ENCODE measurements at regions not wholly inside any gene's neighbourhood (a gene's known extent, or its start where the extent isn't known, plus 50 kb on each side); places are given as distances from the start of the nearest gene placed in this dataset.
"Not testable (repeated sequence)": the region's sequence is repeated elsewhere in the genome, so short reads cannot be mapped to it uniquely, and the experiment has no call there.

DNA sequence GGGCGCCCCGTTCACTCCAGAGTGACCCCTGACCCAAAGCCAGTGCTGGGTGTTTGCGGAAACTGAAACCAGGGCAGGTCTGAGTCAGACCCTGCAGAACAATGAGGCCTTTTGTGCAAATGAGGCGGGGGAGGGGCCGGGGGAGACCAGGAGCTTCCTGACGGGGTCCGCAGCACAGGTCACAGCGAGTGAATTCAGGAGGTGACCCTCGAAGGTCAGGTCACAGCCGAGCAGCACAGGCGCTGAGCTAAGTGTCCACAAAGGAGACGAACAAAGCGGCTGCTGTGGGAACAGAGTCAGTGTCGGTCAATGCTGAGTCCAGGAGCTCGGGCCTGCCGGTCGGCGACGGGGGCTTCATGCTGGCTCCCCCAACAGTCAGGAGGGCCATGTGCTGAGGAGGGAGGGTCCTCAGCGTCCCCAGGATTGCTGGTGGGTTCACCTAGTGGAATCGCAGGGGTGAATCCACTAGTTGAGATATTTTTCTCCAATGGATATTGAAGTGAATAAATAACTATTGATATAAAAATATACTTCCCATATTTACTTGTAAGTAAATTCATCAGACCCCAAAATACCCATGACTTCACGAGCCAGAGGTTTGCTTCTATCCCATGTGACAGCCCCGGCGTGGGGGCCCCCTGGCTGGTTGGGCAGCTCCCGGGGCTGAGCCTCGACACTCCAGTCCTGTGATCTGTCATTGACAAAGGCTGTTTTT, 188.4 kb upstream of the SULF2 start:
- Mint-ChIP-seq H3K27ac (peak overlapping the region; percentile 27), H3K27me3 (ENCODE audit: insufficient read depth) (no peaks in the 10 kb centered on the region), H3K4me3 (no peak overlapping the region), H3K9me3 (no peaks in the 10 kb centered on the region), H3K36me3 (ENCODE audit: low read depth) (no peaks in the 10 kb centered on the region), H3K4me1 (peaks cover 40% of the 10 kb centered on the region)
- H3K4me1 ChIP-seq (ENCODE audit: control insufficient read depth, insufficient read depth, low read length) = no peaks in the 10 kb centered on the region
- H3K36me3 ChIP-seq (ENCODE audit: control insufficient read depth, insufficient read depth, low read length) = no peaks in the 10 kb centered on the region
- no peak overlapping the region for H3K4me3 ChIP-seq (ENCODE audit: low read length)
- H3K9ac ChIP-seq (ENCODE audit: extremely low read depth, low read length, poor library complexity, severe bottlenecking) = no peak overlapping the region
- WGBS, 2 experiments (ENCODE audit: insufficient coverage in 1 of 2, insufficient read length in 1 of 2) = 60 to 80% methylated on average over 4 to 22 of the region's 26 CpGs
- TF ChIP-seq CTCF (conservative IDR thresholded peaks at IDR 0.05) = no peak
- DNase-seq = peak; percentile 76
- H3K9me3 ChIP-seq (ENCODE audit: control insufficient read depth, low read length) = no peaks in the 10 kb centered on the region
- H3K27ac ChIP-seq (ENCODE audit: low read depth, low read length) = peak overlapping the region; percentile 44
- no peaks in the 10 kb centered on the region for H3K27me3 ChIP-seq (ENCODE audit: control insufficient read depth, insufficient read depth, low read length, poor library complexity, severe bottlenecking)

GRCh38 chr20:47972916-47973309, 187.6 kb upstream of the SULF2 start:
- no peaks in the 10 kb centered on the region for H3K36me3 Mint-ChIP-seq (ENCODE audit: low read depth)
- peak overlapping the region; percentile 39 for H3K4me3 Mint-ChIP-seq
- no peaks in the 10 kb centered on the region for H3K27me3 ChIP-seq (ENCODE audit: control insufficient read depth, insufficient read depth, low read length, poor library complexity, severe bottlenecking)
- H3K27me3 Mint-ChIP-seq (ENCODE audit: insufficient read depth) = no peaks in the 10 kb centered on the region
- H3K9me3 Mint-ChIP-seq = no peaks in the 10 kb centered on the region
- H3K27ac ChIP-seq (ENCODE audit: low read depth, low read length) = no peak overlapping the region
- H3K36me3 ChIP-seq (ENCODE audit: control insufficient read depth, insufficient read depth, low read length) = no peaks in the 10 kb centered on the region
- DNase-seq = no peak
- no peaks in the 10 kb centered on the region for H3K9me3 ChIP-seq (ENCODE audit: control insufficient read depth, low read length)
- no peaks in the 10 kb centered on the region for H3K4me1 ChIP-seq (ENCODE audit: control insufficient read depth, insufficient read depth, low read length)
- no peak for TF ChIP-seq CTCF (conservative IDR thresholded peaks at IDR 0.05)
- peaks cover 37% of the 10 kb centered on the region for H3K4me1 Mint-ChIP-seq
- no peak overlapping the region for H3K9ac ChIP-seq (ENCODE audit: extremely low read depth, low read length, poor library complexity, severe bottlenecking)
- no peak overlapping the region for H3K4me3 ChIP-seq (ENCODE audit: low read length)
- H3K27ac Mint-ChIP-seq = peak overlapping the region; percentile 15
- 86 to 90% methylated on average over 5 to 17 of the region's 17 CpGs for WGBS, 2 experiments (ENCODE audit: insufficient coverage in 1 of 2, insufficient read length in 1 of 2)

DNA sequence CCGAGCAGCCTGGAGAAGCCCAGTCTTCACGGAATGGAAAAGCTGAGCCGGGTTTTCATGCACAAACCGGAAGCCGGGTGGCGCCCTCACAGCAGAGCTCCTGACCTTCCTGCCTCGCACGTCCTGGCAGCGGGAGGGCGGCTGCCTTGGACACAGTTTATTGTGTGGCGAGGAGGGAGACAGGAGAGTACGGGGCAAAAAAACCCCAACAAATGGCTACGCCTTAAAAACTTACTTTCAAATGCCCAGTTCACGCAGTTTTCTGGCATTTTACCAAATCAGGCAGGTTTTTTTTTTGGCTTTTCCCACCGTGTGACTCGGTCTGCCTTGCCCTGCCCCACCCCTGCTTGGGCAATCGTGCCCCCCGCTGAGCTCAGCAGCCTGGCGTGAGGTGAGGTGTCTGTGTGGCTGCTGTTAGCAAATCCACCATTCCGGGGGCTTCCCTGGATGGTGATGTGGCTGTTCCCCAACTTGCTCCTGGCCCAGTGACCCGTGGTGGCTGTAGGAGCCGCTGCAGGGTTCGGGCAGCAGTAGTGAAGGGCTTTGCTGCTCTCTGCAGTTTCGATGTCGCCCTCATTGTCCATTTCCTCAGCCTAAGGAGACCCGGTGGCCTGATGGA, 187.1 kb upstream of the SULF2 start:
- not testable (repeated sequence) for H3K9ac ChIP-seq (ENCODE audit: extremely low read depth, low read length, poor library complexity, severe bottlenecking); H3K36me3 Mint-ChIP-seq (ENCODE audit: low read depth); H3K4me3 ChIP-seq (ENCODE audit: low read length); H3K9me3 ChIP-seq (ENCODE audit: control insufficient read depth, low read length); H3K27ac ChIP-seq (ENCODE audit: low read depth, low read length); H3K27me3 ChIP-seq (ENCODE audit: control insufficient read depth, insufficient read depth, low read length, poor library complexity, severe bottlenecking); H3K36me3 ChIP-seq (ENCODE audit: control insufficient read depth, insufficient read depth, low read length); H3K9me3 Mint-ChIP-seq; H3K4me1 ChIP-seq (ENCODE audit: control insufficient read depth, insufficient read depth, low read length); H3K27me3 Mint-ChIP-seq (ENCODE audit: insufficient read depth)
- 51 to 59% methylated on average over 10 to 26 of the region's 26 CpGs for WGBS, 2 experiments (ENCODE audit: insufficient coverage in 1 of 2, insufficient read length in 1 of 2)
- DNase-seq = peak; percentile 84
- H3K4me1 Mint-ChIP-seq = peaks cover 32% of the 10 kb centered on the region
- H3K27ac Mint-ChIP-seq = peak overlapping the region; percentile 83
- peak overlapping the region; percentile 39 for H3K4me3 Mint-ChIP-seq
- peak; percentile 72 for TF ChIP-seq CTCF (conservative IDR thresholded peaks at IDR 0.05)
